Prostate gland (tissue), 2 donors: ENCODE measurements at regions not wholly inside any gene's neighbourhood (a gene's known extent, or its start where the extent isn't known, plus 50 kb on each side); places are given as distances from the start of the nearest gene placed in this dataset.

Source experiments
- CTCF ChIP-seq, 4 experiments: fragments of 200-600 bp in 2 of 4; fragments of 450-650 bp in 2 of 4; sonication (generic) in 2 of 4; IDR thresholded peaks; 1 replicate in 3 of 4; 2 replicates in 1 of 4; pipeline ENCODE4 v1.5.1; 2016 to 2019; ENCODE audit warnings: antibody characterized with exemption in 4 of 4, mild to moderate bottlenecking in 2 of 4, moderate library complexity in 2 of 4
- POLR2A ChIP-seq: fragments of 450-650 bp; IDR thresholded peaks from one replicate; pipeline ENCODE4 v1.6.1; 2016; ENCODE audit warnings: antibody characterized with exemption, mild to moderate bottlenecking
- POLR2AphosphoS5 ChIP-seq: sonication (generic); formaldehyde crosslinking; IDR thresholded peaks from one replicate; pipeline ENCODE4 v1.6.1; 2017; ENCODE audit warnings: antibody characterized with exemption

- TF ChIP-seq CTCF (IDR thresholded peaks at IDR 0.05) (no peak), POLR2AphosphoS5 (no peak), POLR2A (no peak)
Measured at GRCh38 chr21:26698416-26698815, 125.3 kb upstream of the CYYR1 start.
